ENCODE measurements at regions not wholly inside any gene's neighbourhood (a gene's known extent, or its start where the extent isn't known, plus 50 kb on each side); places are given as distances from the start of the nearest gene placed in this dataset.
A peak's percentile ranks its signal among the peaks of the same experiment; 100 is the strongest.

DNA sequence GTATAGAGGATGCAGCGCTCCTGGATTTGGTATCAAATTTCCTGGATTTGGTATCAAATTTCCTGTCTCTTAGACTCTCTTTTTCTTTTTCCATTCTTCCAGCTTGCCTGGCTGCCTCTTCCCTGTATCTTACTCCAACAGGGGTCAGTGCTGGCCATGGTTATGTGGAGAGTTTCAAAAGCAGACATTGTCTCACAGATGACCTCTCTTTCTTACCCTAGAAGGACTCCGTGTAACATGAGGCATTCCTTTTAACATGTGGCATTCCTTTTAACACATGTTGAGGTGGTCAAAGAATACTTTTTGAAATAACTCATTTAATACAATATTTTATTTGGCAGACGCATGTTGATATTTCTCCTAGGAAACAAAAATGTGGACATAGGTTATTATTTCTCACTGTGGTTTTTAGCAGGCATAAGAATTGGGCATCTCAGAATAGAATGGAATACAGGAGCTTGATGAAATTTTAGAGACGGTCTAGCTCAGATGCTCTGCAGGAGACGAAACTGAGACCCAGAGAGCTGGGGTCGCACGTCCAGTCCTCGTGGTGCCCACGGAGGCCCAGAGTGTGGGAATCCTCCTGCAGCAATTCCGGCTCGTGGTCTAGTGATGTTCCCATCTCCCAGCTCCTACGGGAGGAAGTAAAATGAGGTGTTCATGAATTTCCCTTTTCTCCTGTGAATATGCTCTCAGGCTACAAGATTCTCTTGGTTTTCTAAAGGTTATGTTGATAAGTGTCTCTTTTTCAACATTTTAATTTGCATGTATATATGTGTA, 59.6 kb upstream of the PITRM1 start:
- FAIRE-seq = no peak

- no peak for FAIRE-seq
Measured at GRCh38 chr10:3229815-3230214, 57.2 kb upstream of the PITRM1 start.

- FAIRE-seq = no peak
Measured at GRCh38 chr10:3228629-3228945, 56.0 kb upstream of the PITRM1 start.

GRCh38 chr10:3226960-3227744, 54.6 kb upstream of the PITRM1 start:
- FAIRE-seq = peak; percentile 69

GRCh38 chr10:3225561-3225960, 53.0 kb upstream of the PITRM1 start:
- FAIRE-seq = no peak

DNA sequence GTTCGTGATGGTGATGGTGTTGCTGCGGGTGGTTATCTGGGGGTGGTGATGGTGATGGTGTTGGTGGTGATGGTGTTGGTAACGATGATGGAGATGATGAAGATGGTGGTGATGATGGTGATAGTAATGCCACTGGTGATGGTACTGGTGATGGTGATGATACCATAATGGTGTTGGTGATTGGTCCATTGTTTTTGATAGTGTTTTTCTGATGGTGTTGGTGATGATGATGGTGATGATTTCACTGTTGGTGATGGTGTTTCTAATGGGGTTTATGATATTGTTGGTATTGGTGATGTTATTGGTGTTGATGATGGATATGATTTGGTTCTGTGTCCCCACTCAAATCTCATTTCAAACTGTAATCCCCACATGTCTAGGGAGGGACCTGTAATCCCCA, 51.7 kb upstream of the PITRM1 start:
- no peak for FAIRE-seq

- no peak for FAIRE-seq
Measured at GRCh38 chr10:3222626-3223025, 50.0 kb upstream of the PITRM1 start.
